ENCODE measurements at regions not wholly inside any gene's neighbourhood (a gene's known extent, or its start where the extent isn't known, plus 50 kb on each side); places are given as distances from the start of the nearest gene placed in this dataset.

GRCh38 chr4:38308728-38309311 is 348.6 kb downstream of the PTTG2 start:
- peaks cover 8 to 20% of the 10 kb centered on the region in 2 donors for H3K4me1 ChIP-seq (ENCODE audit: control insufficient read depth in 1 of 2, insufficient read depth in 2 of 2, low read length in 2 of 2)
- H3K4me3 ChIP-seq (ENCODE audit: low read depth in 1 of 2, low read length in 2 of 2), result no peak overlapping the region
- no peaks in the 10 kb centered on the region for H3K9me3 ChIP-seq (ENCODE audit: control insufficient read depth in 1 of 2, low read length in 2 of 2)
- no peak overlapping the region for H3K9ac ChIP-seq (ENCODE audit: low read depth in 1 of 2, low read length in 2 of 2)
- H3K36me3 ChIP-seq (ENCODE audit: control insufficient read depth in 1 of 2, insufficient read depth in 2 of 2, low read length in 2 of 2), result no peaks in the 10 kb centered on the region
- H3K27ac ChIP-seq (ENCODE audit: low read depth, low read length), result no peak overlapping the region
- H3K27me3 ChIP-seq (ENCODE audit: control insufficient read depth in 1 of 2, insufficient read depth in 2 of 2, low read length in 2 of 2), result no peaks in the 10 kb centered on the region

GRCh38 chr4:38309471-38309870 is 349.3 kb downstream of the PTTG2 start:
- Histone ChIP-seq H3K27me3 (ENCODE audit: control insufficient read depth in 1 of 2, insufficient read depth in 2 of 2, low read length in 2 of 2) (no peaks in the 10 kb centered on the region), H3K4me1 (ENCODE audit: control insufficient read depth in 1 of 2, insufficient read depth in 2 of 2, low read length in 2 of 2) (peaks cover 14 to 27% of the 10 kb centered on the region in 2 donors), H3K4me3 (ENCODE audit: low read depth in 1 of 2, low read length in 2 of 2) (no peak overlapping the region), H3K9me3 (ENCODE audit: control insufficient read depth in 1 of 2, low read length in 2 of 2) (no peaks in the 10 kb centered on the region), H3K36me3 (ENCODE audit: control insufficient read depth in 1 of 2, insufficient read depth in 2 of 2, low read length in 2 of 2) (no peaks in the 10 kb centered on the region), H3K9ac (ENCODE audit: low read depth in 1 of 2, low read length in 2 of 2) (no peak overlapping the region), H3K27ac (ENCODE audit: low read depth, low read length) (no peak overlapping the region)

- Histone ChIP-seq H3K4me1 (ENCODE audit: control insufficient read depth in 1 of 2, insufficient read depth in 2 of 2, low read length in 2 of 2) (peaks cover 18 to 29% of the 10 kb centered on the region in 2 donors), H3K36me3 (ENCODE audit: control insufficient read depth in 1 of 2, insufficient read depth in 2 of 2, low read length in 2 of 2) (no peaks in the 10 kb centered on the region), H3K9me3 (ENCODE audit: control insufficient read depth in 1 of 2, low read length in 2 of 2) (no peaks in the 10 kb centered on the region), H3K27ac (ENCODE audit: low read depth, low read length) (no peak overlapping the region), H3K9ac (ENCODE audit: low read depth in 1 of 2, low read length in 2 of 2) (no peak overlapping the region), H3K4me3 (ENCODE audit: low read depth in 1 of 2, low read length in 2 of 2) (no peak overlapping the region), H3K27me3 (ENCODE audit: control insufficient read depth in 1 of 2, insufficient read depth in 2 of 2, low read length in 2 of 2) (no peaks in the 10 kb centered on the region)
Measured at GRCh38 chr4:38310446-38311043, 350.3 kb downstream of the PTTG2 start.

- Histone ChIP-seq H3K36me3 (ENCODE audit: control insufficient read depth in 1 of 2, insufficient read depth in 2 of 2, low read length in 2 of 2) (no peaks in the 10 kb centered on the region), H3K4me1 (ENCODE audit: control insufficient read depth in 1 of 2, insufficient read depth in 2 of 2, low read length in 2 of 2) (peaks cover 18 to 28% of the 10 kb centered on the region in 2 donors), H3K27ac (ENCODE audit: low read depth, low read length) (no peak overlapping the region), H3K27me3 (ENCODE audit: control insufficient read depth in 1 of 2, insufficient read depth in 2 of 2, low read length in 2 of 2) (no peaks in the 10 kb centered on the region), H3K9ac (ENCODE audit: low read depth in 1 of 2, low read length in 2 of 2) (no peak overlapping the region), H3K4me3 (ENCODE audit: low read depth in 1 of 2, low read length in 2 of 2) (no peak overlapping the region), H3K9me3 (ENCODE audit: control insufficient read depth in 1 of 2, low read length in 2 of 2) (no peaks in the 10 kb centered on the region)
Measured at GRCh38 chr4:38311495-38312126, 351.4 kb downstream of the PTTG2 start.

- H3K4me1 ChIP-seq (ENCODE audit: control insufficient read depth in 1 of 2, insufficient read depth in 2 of 2, low read length in 2 of 2), result peaks cover 19 to 27% of the 10 kb centered on the region in 2 donors
- peak overlapping the region; percentile 41 to 50 for H3K9ac ChIP-seq (ENCODE audit: low read depth in 1 of 2, low read length in 2 of 2)
- no peak overlapping the region for H3K4me3 ChIP-seq (ENCODE audit: low read depth in 1 of 2, low read length in 2 of 2)
- peak overlapping the region; percentile 76 for H3K27ac ChIP-seq (ENCODE audit: low read depth, low read length)
- no peaks in the 10 kb centered on the region for H3K9me3 ChIP-seq (ENCODE audit: control insufficient read depth in 1 of 2, low read length in 2 of 2)
- H3K36me3 ChIP-seq (ENCODE audit: control insufficient read depth in 1 of 2, insufficient read depth in 2 of 2, low read length in 2 of 2), result no peaks in the 10 kb centered on the region
- no peaks in the 10 kb centered on the region for H3K27me3 ChIP-seq (ENCODE audit: control insufficient read depth in 1 of 2, insufficient read depth in 2 of 2, low read length in 2 of 2)
Measured at GRCh38 chr4:38313175-38313574, 350.8 kb upstream of the KLF3 start.

GRCh38 chr4:38313999-38314561 is 349.9 kb upstream of the KLF3 start:
- Histone ChIP-seq H3K9me3 (ENCODE audit: control insufficient read depth in 1 of 2, low read length in 2 of 2) (no peaks in the 10 kb centered on the region), H3K4me3 (ENCODE audit: low read depth in 1 of 2, low read length in 2 of 2) (no peak overlapping the region), H3K27me3 (ENCODE audit: control insufficient read depth in 1 of 2, insufficient read depth in 2 of 2, low read length in 2 of 2) (no peaks in the 10 kb centered on the region), H3K36me3 (ENCODE audit: control insufficient read depth in 1 of 2, insufficient read depth in 2 of 2, low read length in 2 of 2) (no peaks in the 10 kb centered on the region), H3K9ac (ENCODE audit: low read depth in 1 of 2, low read length in 2 of 2) (peak overlapping the region; percentile 43 to 50), H3K4me1 (ENCODE audit: control insufficient read depth in 1 of 2, insufficient read depth in 2 of 2, low read length in 2 of 2) (peaks cover 25 to 32% of the 10 kb centered on the region in 2 donors), H3K27ac (ENCODE audit: low read depth, low read length) (peak overlapping the region; percentile 76)

- peak overlapping the region; percentile 76 for H3K27ac ChIP-seq (ENCODE audit: low read depth, low read length)
- H3K9ac ChIP-seq (ENCODE audit: low read depth in 1 of 2, low read length in 2 of 2), result peak overlapping the region in 1 of 2 donors; percentile 50
- no peaks in the 10 kb centered on the region for H3K9me3 ChIP-seq (ENCODE audit: control insufficient read depth in 1 of 2, low read length in 2 of 2)
- no peak overlapping the region for H3K4me3 ChIP-seq (ENCODE audit: low read depth in 1 of 2, low read length in 2 of 2)
- H3K36me3 ChIP-seq (ENCODE audit: control insufficient read depth in 1 of 2, insufficient read depth in 2 of 2, low read length in 2 of 2), result no peaks in the 10 kb centered on the region
- peaks cover 31 to 38% of the 10 kb centered on the region in 2 donors for H3K4me1 ChIP-seq (ENCODE audit: control insufficient read depth in 1 of 2, insufficient read depth in 2 of 2, low read length in 2 of 2)
- H3K27me3 ChIP-seq (ENCODE audit: control insufficient read depth in 1 of 2, insufficient read depth in 2 of 2, low read length in 2 of 2), result no peaks in the 10 kb centered on the region
Measured at GRCh38 chr4:38314663-38315062, 349.3 kb upstream of the KLF3 start.

- peaks cover 35 to 44% of the 10 kb centered on the region in 2 donors for H3K4me1 ChIP-seq (ENCODE audit: control insufficient read depth in 1 of 2, insufficient read depth in 2 of 2, low read length in 2 of 2)
- H3K36me3 ChIP-seq (ENCODE audit: control insufficient read depth in 1 of 2, insufficient read depth in 2 of 2, low read length in 2 of 2), result no peaks in the 10 kb centered on the region
- no peak overlapping the region for H3K4me3 ChIP-seq (ENCODE audit: low read depth in 1 of 2, low read length in 2 of 2)
- no peak overlapping the region for H3K27ac ChIP-seq (ENCODE audit: low read depth, low read length)
- H3K9me3 ChIP-seq (ENCODE audit: control insufficient read depth in 1 of 2, low read length in 2 of 2), result no peaks in the 10 kb centered on the region
- no peaks in the 10 kb centered on the region for H3K27me3 ChIP-seq (ENCODE audit: control insufficient read depth in 1 of 2, insufficient read depth in 2 of 2, low read length in 2 of 2)
- peak overlapping the region in 1 of 2 donors; percentile 50 for H3K9ac ChIP-seq (ENCODE audit: low read depth in 1 of 2, low read length in 2 of 2)
Measured at GRCh38 chr4:38315286-38315685, 348.7 kb upstream of the KLF3 start.

GRCh38 chr4:38316045-38316444 is 348.0 kb upstream of the KLF3 start:
- Histone ChIP-seq H3K4me1 (ENCODE audit: control insufficient read depth in 1 of 2, insufficient read depth in 2 of 2, low read length in 2 of 2) (peaks cover 32 to 45% of the 10 kb centered on the region in 2 donors), H3K4me3 (ENCODE audit: low read depth in 1 of 2, low read length in 2 of 2) (no peak overlapping the region), H3K9me3 (ENCODE audit: control insufficient read depth in 1 of 2, low read length in 2 of 2) (no peaks in the 10 kb centered on the region), H3K9ac (ENCODE audit: low read depth in 1 of 2, low read length in 2 of 2) (no peak overlapping the region), H3K27ac (ENCODE audit: low read depth, low read length) (no peak overlapping the region), H3K36me3 (ENCODE audit: control insufficient read depth in 1 of 2, insufficient read depth in 2 of 2, low read length in 2 of 2) (no peaks in the 10 kb centered on the region), H3K27me3 (ENCODE audit: control insufficient read depth in 1 of 2, insufficient read depth in 2 of 2, low read length in 2 of 2) (no peaks in the 10 kb centered on the region)

- Histone ChIP-seq H3K9ac (ENCODE audit: low read depth in 1 of 2, low read length in 2 of 2) (no peak overlapping the region), H3K27ac (ENCODE audit: low read depth, low read length) (peak overlapping the region; percentile 2), H3K4me3 (ENCODE audit: low read depth in 1 of 2, low read length in 2 of 2) (no peak overlapping the region), H3K9me3 (ENCODE audit: control insufficient read depth in 1 of 2, low read length in 2 of 2) (no peaks in the 10 kb centered on the region), H3K4me1 (ENCODE audit: control insufficient read depth in 1 of 2, insufficient read depth in 2 of 2, low read length in 2 of 2) (peaks cover 32 to 45% of the 10 kb centered on the region in 2 donors), H3K27me3 (ENCODE audit: control insufficient read depth in 1 of 2, insufficient read depth in 2 of 2, low read length in 2 of 2) (no peaks in the 10 kb centered on the region), H3K36me3 (ENCODE audit: control insufficient read depth in 1 of 2, insufficient read depth in 2 of 2, low read length in 2 of 2) (no peaks in the 10 kb centered on the region)
Measured at GRCh38 chr4:38317041-38317674, 346.8 kb upstream of the KLF3 start.
